ENCODE measurements at regions not wholly inside any gene's neighbourhood (a gene's known extent, or its start where the extent isn't known, plus 50 kb on each side); places are given as distances from the start of the nearest gene placed in this dataset.

- TF ChIP-seq CTCF (IDR thresholded peaks at IDR 0.05): no peak
- TF ChIP-seq POLR2AphosphoS5 (IDR thresholded peaks at IDR 0.05): no peak
Measured at GRCh38 chr2:160906878-160907277, 253.3 kb upstream of the TANK start.

All from breast epithelium (tissue), 3 donors.